Embryonic facial prominence (tissue), 1 donor: ENCODE measurements at regions not wholly inside any gene's neighbourhood (a gene's known extent, or its start where the extent isn't known, plus 50 kb on each side); places are given as distances from the start of the nearest gene placed in this dataset.
"Not testable (repeated sequence)": the region's sequence is repeated elsewhere in the genome, so short reads cannot be mapped to it uniquely, and the experiment has no call there.

Source experiments
- DNase-seq: peaks from one replicate; pipeline ENCODE4 v3.0.0-alpha.2; 2016; ENCODE audit errors: extremely low spot score

DNA sequence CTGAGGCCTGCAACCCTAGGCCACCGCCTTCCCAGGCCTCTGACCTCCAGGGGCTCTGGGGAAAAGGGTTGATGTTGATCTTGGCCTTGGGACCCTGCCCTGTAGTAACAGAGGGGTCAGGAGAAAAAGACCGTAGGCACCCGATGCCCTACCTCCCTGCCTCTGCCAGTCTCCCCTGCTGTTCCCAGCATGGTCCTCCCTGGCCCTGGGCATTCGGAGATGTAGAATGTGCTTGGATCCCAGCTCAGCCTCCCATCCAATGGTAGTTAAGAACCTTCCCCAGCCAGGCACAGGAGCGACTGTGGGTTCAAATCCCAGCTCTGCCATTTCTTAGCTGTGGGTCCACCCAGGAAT lies 72.0 kb upstream of the TARDBP start:
- no peak for DNase-seq

DNA sequence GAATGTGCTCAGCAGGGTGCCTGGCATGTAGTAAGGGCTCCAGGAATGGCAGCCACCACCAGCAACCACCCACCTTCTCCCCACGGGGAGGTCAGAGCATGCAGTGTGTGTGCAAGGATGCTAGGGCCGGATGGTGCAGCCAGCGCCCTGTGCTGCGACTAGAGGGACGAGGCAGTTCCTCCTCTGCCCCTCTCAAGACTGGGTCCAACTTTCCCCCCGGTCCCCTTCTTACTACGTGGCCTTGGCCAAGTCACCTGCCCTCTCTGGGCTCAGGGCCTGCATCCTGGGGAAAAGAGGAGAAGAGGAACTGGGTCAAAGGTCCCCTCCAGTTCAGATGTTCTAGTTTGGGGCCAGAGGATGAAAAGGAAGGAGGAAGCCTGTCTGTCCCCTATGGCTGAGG lies 71.6 kb upstream of the TARDBP start:
- no peak for DNase-seq

DNA sequence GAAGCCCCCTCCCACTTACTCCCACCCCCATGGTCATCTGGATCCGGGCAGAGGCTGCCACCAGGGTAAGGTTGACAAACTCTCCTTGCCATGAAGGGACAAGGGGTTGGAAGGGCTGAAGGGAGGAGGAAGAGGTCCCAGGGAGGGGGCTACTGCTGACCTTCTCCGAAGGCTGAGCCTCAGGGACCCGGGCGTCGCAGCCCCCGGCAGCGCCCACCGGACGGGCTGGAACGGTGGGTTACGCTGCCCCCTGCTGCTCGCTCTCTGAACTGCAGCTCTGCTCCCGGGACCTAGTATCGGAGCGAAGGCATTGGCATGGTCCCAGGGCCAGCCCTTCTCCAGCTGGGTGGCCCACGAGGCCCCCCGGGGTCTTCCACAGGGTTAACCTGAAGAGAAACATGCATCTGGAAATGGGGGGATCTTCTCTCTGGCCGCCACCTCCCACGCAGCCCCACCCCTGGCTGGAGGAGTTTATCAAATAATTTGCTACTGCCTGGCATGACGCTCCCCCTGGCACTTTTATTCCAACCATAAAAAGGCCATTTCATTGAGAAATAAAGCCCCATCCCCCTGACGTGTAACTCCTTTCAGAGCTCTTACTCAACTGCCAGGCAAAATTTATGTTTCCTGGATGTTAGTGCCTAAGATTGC lies 70.4 kb upstream of the TARDBP start:
- no peak for DNase-seq

DNA sequence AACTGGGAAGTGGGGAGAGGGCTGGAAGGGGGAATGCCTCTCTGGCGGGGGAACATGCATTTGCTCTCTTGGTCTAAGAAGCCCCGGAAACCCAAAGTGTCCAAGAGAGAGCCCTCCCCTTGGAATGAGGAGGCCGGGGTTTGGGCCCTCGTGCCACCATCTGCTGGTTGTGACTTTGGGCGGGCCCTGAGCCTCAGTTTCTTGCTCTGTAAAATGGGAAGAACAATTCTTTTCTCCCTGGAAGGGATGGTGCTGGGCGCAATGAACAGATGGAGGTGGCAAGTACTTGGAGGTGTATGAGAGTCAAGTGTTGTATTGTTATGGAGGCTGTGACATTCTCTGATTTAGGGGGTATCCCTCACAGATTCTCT lies 69.9 kb upstream of the TARDBP start:
- DNase-seq, result no peak

DNA sequence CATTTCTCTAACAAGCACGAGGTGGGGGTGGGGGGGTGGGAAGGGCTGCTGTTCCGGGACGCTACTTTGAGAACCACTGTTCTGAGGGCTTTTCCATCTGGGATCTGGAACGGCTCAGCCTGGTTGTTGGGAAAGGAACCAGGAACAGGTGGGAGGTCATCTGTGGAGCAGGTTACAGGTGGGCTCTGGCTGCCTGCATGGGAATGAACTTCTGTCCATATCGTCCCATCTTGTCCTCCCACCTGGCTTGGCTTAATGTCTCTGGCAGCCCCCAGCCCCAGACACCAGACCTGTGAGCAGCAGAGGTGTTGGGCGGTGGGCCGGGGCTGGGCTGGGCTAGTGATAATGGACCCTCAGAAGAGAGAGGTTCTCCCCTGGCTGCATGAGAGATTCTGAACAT lies 69.4 kb upstream of the TARDBP start:
- no peak for DNase-seq

DNA sequence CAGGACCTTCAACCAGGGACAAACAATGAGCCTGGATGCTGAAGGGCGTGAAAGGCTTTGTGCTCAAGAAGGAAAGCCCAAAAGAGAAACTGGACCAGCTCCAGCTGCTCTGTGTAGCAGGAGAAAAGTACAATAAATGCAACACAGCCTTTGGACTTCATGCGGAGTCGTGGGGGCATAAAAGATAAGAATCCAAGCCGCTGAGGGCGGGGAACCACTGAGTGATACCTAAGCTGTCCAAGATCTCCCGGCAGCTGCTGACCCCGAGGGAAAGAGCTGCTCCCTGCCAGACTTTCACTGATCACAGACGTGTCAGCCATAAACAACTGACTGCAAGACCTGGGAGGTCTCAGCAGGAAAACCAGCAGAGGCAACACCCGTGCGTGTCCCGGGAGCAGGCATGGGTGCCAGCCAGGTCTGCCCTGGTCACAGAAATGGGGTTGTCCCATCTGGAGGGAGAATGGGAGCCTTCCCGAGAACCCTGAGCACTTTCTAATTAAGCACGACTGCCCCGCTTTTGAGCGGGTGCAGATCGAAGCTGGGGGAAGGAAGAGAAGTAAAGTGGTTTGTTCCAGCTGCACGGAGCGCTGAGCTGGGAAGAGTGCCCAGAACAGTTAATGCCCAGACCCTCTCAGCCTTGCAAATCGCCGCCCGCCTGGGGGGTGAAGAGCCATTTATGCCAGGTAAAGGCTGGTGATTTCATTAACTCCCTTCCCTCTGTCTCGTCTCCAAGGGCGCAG lies 68.3 kb upstream of the TARDBP start:
- no peak for DNase-seq

DNA sequence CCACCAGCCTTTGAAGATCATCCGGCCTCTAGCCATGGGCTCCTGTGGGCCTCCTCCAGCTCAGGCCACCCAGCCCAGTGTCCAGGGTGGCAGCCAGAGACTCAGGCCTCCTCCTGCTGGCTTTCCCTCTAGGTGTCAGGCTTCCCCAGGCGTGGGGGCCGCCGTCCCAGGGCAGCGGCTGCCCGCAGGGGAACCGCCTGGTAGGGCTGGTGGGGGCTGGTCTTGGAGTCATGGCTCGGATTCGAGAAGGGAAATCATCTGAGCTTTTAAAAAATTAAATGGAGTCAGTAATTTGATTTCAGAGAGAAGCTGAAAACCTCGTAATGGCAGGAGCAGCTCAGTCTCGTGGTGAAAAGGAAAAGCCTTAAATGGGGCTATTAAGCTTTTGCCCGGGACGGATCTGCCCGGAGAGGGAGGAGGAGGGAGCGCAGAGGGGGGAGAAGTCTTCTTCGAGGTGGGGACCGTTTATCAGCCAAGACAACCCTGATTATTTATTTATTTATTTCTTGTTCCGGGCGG lies 66.4 kb upstream of the TARDBP start:
- DNase-seq, result no peak

DNA sequence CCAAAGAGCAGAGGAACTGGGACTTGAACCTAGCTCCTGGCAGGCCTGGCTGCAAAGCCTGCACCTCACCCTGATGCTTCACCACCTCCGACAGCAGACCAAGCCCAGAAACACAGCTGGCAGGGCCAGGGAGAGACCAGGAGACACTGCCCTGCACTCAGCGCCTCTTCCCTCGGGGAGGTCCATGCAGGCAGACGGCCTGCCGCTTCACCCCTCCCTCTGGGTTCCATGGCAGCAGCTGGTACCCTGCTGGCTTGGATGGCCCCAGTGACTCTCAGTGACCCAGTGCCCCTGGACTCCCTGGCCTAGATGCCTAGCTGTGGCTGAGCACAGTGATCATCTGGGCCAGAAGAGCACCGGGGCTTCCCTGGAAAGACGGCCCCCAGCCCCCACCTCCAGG lies 65.3 kb upstream of the TARDBP start:
- no peak for DNase-seq

DNA sequence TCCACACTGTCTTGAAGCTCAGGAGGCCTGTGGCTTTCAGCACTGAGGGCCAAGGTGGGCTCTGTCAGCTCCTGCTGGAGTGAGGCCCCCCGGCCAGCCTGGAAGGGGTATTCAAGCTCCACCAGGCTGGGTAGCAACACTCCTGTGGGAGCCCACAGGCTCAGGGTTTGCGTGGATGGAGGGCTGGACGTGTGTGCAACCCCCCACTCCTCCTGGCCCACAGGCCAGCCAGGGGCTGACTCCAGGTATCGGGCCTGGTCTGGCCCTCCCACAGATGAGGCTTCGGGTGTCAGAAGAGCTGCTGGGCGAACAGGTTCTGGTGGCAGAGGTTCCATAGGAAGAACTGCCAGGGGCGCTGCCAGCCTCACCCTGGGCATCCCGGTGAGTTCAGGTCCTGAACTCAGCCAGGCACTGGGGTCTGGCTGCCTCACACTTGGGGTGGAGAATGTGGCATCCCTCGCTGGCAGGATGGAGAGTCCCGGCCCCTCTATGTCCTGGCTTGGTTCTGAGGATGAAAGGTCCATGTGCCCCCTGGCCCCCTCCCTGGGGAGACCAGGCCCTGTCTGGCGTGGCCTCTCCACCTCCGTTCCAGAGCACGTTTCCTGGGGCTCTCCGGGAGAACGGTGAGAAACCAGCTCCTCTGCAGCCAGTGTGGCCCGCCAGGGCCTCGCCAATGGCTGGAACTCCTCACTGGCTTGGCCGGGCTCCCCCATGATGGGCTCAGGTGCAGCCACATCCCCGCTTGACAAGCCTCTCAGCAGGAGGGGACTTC lies 64.6 kb upstream of the TARDBP start:
- no peak for DNase-seq

DNA sequence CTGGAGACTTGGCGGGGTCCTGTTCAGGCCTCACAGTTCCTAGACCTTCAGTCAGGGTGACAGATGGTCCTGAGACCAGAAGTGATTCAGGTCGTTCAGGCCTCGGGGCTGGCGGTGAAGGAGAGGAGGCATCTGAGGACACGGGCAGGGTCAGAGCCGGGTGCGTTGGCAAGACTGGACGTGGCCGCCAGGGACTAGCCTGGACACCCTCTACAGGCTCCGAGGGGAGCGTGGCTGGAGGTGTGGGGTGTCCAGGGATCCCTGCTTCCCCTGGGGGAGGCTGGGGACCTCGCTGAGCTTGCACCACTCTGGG lies 64.0 kb upstream of the TARDBP start:
- no peak for DNase-seq

DNA sequence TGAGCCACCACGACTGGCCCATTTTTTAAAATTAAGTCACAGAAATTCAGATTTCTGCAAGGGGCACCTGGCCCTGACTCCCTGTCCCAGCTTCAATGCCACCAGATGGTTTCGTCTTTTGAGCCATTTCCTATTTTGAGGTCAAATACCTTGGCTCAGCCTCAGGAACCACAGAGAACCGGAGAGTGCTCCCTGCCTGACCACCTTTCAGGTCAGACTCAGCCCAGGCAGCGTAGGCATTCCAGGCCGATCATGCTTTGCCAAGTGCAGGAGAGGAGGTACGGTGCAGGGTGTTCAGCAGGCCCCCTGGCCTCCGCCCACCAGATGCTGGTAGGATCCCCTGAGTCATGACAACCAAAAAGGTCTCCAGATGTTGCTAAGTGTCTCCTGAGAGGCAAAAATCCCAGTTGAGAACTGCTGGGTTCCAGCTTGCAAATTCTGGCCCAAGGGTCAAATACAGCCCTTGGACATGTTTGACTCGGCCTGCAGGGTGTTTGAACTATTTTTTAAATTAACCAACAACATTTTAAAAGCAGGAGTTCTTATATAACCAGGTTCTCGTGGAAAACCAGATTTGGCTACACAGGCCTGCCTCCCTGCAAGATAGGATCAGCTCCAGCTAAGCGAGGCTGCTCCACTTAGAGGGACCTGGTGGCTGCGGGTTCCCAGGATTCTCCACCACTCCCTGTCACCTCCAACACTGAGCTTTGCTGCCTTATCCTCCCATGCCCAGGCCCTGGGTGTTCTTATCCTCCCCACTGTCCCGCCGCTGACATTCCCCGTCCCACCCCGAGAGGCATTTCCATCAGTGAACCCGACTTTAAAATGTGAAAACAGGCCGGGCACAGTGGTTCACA lies 61.9 kb upstream of the TARDBP start:
- no peak for DNase-seq

DNA sequence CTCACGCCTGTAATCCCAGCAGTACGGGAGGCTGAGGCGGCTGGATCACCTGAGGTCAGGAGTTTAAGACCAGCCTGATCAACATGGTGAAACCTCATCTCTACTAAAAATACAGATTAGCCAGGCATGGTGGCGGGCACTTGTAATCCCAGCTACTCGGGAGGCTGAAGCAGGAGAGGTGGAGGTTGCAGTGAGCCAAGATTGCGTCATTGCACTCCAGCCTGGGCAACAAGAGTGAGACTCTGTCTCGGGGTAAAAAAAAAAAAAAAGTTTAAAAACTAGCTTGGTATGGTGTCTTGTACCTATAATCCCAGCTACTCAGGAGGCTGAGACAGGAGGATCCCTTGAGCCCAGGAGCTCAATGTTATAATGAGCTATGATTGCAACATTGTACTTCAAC lies 61.2 kb upstream of the TARDBP start:
- DNase-seq, result not testable (repeated sequence)

DNA sequence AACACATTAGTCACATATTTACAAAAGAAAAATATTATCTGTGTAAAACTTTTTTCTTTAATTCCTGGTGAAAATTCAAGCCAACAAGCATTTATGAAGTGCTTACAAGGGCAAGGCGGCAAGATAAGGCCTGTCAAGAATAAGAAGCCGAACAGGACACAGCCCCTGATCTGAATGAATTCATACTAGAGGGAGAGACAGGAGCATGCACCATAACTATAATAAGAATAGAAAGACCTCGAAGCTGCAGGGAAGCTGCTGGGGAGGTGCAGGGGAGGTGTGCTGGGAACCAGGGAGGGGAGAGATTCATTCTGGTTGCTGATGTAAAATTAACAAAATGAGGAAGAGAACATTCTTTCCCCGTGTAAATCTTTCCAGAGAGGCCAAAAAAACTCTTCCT lies 60.5 kb upstream of the TARDBP start:
- no peak for DNase-seq

DNA sequence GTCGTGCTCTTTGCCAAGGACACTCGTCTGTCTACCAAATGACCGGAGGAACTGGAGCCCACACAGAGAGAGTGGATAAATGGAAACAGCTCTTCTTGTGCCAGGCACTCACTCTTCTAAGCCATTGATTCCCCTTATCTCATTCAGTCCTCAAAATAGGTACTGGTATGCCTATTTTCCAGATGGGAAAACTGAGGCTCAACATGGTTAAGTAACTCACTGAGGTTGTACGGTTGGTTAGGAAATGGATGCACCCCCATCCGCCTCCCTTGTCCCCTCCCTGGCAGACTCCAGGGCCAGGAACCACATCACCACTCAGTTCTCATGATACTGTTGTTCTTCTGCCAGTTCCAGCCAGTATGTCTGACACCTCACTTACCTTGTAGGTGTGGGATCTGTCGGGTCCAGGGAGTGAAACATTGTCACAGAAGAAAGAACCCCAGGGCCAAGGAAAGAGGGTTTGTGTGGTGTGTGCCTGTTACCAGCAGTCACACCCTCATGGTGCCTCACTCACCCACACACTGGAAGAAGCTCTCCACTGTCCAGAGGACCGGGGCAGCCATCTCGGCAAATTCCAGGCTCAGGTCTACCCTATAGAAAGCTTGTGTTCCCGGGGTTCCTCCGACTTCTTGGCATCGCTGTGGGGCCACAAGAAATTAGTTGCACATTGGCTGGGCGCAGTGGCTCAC lies 58.8 kb upstream of the TARDBP start:
- no peak for DNase-seq

DNA sequence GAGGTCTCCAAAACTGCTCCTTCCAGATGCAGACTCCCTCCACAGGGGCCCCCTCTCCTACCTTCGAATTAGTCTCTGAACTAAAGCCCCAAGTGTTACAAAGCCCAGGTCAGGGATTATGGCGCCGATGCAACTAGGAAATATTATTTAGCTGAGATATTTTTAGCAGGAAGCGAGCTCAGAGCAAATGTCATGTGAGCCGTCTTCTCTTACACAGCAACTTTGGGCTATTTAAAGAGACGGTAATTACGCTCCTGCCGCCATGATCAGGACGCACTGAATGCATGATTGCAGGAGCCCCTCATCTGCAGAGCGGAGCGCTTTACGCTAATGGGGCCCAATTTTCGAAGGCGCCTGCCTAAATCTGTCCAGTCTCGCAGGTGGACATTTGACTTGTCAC lies 55.3 kb upstream of the TARDBP start:
- DNase-seq, result no peak

DNA sequence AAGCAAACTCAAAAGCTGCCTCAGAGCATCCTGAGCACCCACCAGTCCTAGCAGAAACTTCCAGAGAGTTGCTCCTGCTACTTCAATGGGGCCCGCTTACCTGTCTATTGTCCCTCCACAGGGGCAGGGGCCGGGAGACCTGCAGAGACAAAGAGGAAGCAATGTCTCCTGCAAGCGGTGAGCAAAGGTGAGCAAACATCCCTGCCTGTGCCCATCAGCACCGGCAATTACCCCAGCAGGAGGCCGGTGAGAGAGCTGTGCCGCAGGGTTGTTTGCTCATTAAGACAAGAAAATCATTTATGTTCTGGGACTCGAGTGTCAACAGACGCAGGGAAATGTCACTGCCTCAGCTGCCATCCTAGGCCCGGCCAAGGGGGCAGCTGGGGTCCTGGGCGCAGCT lies 53.8 kb upstream of the TARDBP start:
- DNase-seq, result no peak

DNA sequence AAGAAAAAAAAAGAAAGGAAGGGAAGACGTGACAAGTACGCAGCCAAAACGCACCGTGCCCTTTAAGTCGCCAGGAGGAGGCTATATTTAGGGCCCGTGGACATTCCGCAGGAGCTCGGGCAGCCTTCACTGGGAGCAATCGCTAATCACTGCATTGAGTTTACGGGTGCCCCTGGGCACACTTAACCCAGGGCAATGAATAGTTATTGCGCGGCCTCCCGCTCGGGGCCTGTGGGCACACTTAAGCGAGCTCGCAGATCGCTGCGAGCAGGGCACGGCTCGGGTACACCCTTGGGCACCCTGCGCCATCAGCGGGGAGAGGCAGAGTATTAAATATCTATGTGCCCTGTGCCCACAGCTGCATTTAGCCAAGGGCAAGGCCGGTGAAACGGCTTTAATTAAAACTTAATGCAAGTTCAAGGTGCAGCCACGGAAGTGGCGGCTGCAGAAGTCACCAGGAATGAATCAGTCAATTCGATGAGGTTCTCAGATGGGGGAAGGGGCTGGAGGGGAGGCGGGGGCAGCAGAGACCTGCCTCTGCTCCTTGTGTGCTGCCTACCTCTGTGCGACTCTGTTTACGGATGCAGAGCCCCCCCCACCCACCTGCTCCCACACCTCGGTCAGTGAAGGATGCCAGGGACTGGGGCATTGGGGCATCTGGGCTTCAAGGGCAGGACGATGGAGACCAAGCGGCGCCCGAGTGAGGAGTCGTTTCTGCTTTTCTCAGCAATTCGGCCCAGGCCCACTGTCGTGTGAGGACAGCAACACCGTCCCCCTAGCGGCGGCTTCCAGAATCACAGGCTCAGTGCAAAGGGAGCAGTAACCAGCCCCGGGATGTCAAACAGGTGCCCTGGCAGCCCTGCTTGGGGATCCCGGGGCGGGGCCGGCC lies 51.8 kb upstream of the TARDBP start:
- no peak for DNase-seq

DNA sequence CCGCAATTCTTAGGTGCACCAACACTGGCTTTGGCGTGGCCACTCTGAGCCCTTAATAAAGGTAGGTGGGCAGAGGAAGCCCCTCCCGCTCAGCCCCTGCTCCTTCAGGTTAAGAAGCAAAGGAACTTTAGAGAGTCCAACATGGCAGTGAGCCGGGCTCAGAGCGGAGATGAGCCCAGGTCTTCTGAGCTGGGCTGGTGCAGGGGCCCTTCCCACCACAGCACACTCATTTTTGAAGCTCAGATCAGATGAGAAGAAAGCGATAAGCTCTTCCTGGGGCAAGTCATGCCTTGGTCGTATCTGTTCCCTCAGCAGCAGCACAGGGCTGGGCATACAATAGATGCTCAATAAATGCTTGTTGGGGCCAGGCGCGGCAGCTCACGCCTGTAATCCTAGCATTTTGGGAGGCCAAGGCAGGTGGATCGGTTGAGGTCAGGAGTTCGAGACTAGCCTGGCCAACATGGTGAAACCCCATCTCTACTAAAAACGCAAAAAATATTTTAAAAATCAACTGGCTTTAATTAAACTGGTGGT lies 51.1 kb upstream of the TARDBP start:
- no peak for DNase-seq

DNA sequence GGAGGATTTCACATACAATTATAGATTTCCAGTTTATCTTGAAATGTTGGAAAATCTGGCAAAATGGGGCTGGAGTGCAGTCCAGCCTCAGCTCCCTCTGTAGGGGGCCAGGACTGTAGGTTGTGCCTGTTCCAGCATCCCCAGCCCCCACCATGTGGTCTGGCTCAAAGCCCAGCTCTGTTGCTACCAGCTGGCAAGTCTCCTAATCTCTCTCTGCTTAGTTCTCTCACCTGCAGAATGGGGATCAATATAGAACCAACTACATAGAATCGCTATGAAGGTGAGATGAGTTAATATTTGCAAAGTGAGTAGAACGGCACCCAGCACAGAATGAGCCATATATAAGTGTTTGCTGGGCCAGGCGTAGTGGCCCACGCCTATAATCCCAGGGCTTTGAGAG lies 50.0 kb upstream of the TARDBP start:
- DNase-seq, result no peak
